MCF 10A (cell line): ENCODE measurements at regions not wholly inside any gene's neighbourhood (a gene's known extent, or its start where the extent isn't known, plus 50 kb on each side); places are given as distances from the start of the nearest gene placed in this dataset.
"Not testable (repeated sequence)": the region's sequence is repeated elsewhere in the genome, so short reads cannot be mapped to it uniquely, and the experiment has no call there.

Experiments used
- BruUV-seq: library from RNA; stranded (reverse); fragments of 400-500 nt; replicated peaks from 2 replicates; lab custom pipeline; 2021; lab: Mats Ljungman, UMichigan
- CTCF ChIA-PET: fragments of 300-600 bp; sonication (Branson Sonifier 250); formaldehyde crosslinking; extraction: SDS; loops from one replicate; lab custom pipeline; 2021; ENCODE audit warnings: antibody characterized with exemption, inconsistent platforms; lab: Yijun Ruan, JAX
- POLR2A ChIA-PET: fragments of 300-600, 350-650 bp; sonication (Branson Sonifier 250); formaldehyde crosslinking; extraction: SDS; loops from one replicate; lab custom pipeline; 2020; ENCODE audit warnings: antibody characterized with exemption, inconsistent platforms; lab: Yijun Ruan, JAX
- DNase-seq: peaks from one replicate; pipeline ENCODE4 v3.0.0-alpha.2; 2018; ENCODE audit not compliant: unreplicated experiment
- H3K27ac Mint-ChIP-seq: one replicate; pipeline ENCODE4 v1.8.0; 2022; ENCODE audit warnings: mild to moderate bottlenecking, low read depth, mixed read lengths; ENCODE audit not compliant: unreplicated experiment
- H3K27me3 Mint-ChIP-seq: one replicate; pipeline ENCODE4 v1.8.0; 2022; ENCODE audit warnings: mixed read lengths; ENCODE audit not compliant: insufficient read depth, unreplicated experiment
- H3K36me3 Mint-ChIP-seq: one replicate; pipeline ENCODE4 v1.8.0; 2022; ENCODE audit warnings: mild to moderate bottlenecking, moderate library complexity, mixed read lengths; ENCODE audit not compliant: insufficient read depth, unreplicated experiment
- H3K4me1 Mint-ChIP-seq: one replicate; pipeline ENCODE4 v1.8.0; 2022; ENCODE audit warnings: mixed read lengths; ENCODE audit not compliant: insufficient read depth, unreplicated experiment
- H3K4me3 Mint-ChIP-seq: one replicate; pipeline ENCODE4 v1.8.0; 2022; ENCODE audit warnings: mild to moderate bottlenecking, moderate library complexity, mixed read lengths; ENCODE audit not compliant: unreplicated experiment
- H3K9me3 Mint-ChIP-seq: one replicate; pipeline ENCODE4 v1.8.0; 2022; ENCODE audit warnings: mixed read lengths; ENCODE audit not compliant: unreplicated experiment
- intact Hi-C: fragments of 100-400 bp; cut with micrococcal nuclease; formaldehyde crosslinking; loops from 2 replicates; pipeline ENCODE4 v1.14.1; 2022

DNA sequence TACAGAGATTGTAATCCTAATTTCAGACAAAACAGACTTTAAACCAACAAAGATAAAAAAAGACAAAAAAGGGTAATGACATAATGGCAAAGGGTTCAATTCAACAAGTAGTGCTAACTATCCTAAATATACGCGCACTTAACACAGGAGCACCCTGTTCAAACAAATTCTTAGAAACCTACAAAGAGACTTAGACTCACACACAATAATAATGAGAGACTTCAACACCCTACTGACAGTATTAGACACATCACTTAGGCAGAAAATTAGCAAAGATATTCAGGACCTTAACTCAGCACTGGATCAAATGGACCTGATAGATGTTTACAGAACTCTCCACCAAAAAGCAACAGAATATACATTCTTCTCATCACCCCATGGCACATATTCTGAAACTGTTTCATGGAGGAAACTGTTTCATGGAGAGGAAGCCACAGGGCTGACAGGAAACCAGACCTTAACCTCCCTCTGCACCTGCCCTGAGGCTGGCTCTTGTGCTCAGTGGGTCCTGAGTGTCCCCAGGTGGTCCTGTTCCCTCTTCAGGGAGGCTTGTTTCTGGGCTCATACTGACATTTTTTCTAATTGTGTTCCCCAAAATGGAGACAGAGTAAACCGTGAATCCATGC is 54.7 kb downstream of the OR4M2 start:
- POLR2A ChIA-PET, H3K36me3 Mint-ChIP-seq, DNase-seq, H3K27me3 Mint-ChIP-seq, H3K4me3 Mint-ChIP-seq, intact Hi-C loops, H3K27ac Mint-ChIP-seq, H3K4me1 Mint-ChIP-seq, BruUV-seq, H3K9me3 Mint-ChIP-seq, CTCF ChIA-PET: not testable (repeated sequence)

DNA sequence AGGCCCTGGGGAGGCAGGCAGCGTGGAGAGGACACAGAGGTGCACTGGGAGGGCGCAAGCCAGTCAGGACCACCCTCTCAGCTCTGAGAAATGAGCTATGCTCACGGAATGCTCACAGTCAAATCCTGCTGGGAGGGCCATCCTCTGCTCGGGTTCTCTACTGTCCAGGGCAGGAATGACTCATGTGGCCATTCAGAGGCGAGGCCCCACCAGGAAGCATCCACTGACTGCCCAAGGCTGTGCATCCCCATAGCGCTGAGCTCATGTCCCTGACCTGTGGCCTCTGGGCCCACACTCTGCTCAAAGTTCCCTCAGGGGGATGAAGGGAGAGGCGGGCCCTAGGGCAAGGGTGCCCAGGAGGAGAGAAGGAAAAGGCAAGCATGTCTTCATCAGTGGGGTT is 57.2 kb downstream of the OR4M2 start:
- H3K4me3 Mint-ChIP-seq, intact Hi-C loops, H3K9me3 Mint-ChIP-seq, H3K27ac Mint-ChIP-seq, H3K27me3 Mint-ChIP-seq, H3K4me1 Mint-ChIP-seq, POLR2A ChIA-PET, CTCF ChIA-PET, DNase-seq, BruUV-seq, H3K36me3 Mint-ChIP-seq: not testable (repeated sequence)

DNA sequence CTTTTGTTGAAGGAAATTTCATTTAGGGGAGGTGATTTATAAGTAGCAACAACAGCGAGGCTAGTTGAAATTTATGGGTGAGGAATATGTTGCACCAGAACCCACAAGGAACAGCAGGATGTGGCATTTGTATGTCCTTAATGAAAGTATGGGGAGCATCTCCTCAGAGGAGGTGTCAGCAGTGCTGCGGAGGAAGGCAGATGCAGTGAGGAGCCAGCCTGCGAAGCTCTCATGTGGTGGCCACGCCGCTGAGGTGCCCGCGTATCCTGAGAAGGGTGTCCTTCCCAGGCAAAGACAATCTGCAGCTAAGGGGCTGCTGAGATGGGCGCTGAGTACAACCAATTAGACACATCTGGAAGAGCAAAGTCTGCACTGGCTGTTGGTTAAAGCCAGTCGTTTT is 60.8 kb downstream of the OR4M2 start:
- DNase-seq, POLR2A ChIA-PET, H3K27me3 Mint-ChIP-seq, H3K27ac Mint-ChIP-seq, H3K4me3 Mint-ChIP-seq, H3K9me3 Mint-ChIP-seq, CTCF ChIA-PET, BruUV-seq, H3K36me3 Mint-ChIP-seq, intact Hi-C loops, H3K4me1 Mint-ChIP-seq: not testable (repeated sequence)

DNA sequence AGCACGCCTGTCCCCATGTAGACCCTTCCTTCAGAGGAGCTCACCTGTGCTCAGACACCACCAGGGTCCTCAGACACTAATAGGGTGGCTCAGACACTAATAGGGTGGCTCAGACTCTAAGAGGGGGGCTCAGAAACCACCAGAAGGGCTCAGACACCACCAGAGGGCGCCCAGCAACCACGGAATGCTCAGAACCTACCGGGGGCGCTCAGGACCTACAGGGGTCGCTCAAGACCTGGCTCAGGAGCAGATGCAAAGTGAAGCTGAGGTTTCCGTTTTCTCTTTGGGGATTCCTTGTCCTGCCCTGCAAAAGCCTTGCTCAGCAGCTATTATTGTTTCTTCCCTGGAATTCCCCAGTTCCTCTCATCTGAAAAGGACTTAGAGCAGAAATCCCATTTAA is 67.8 kb downstream of the OR4M2 start:
- intact Hi-C loops, H3K27ac Mint-ChIP-seq, CTCF ChIA-PET, BruUV-seq, H3K9me3 Mint-ChIP-seq, H3K4me3 Mint-ChIP-seq, H3K4me1 Mint-ChIP-seq, POLR2A ChIA-PET, H3K27me3 Mint-ChIP-seq, H3K36me3 Mint-ChIP-seq, DNase-seq: not testable (repeated sequence)

DNA sequence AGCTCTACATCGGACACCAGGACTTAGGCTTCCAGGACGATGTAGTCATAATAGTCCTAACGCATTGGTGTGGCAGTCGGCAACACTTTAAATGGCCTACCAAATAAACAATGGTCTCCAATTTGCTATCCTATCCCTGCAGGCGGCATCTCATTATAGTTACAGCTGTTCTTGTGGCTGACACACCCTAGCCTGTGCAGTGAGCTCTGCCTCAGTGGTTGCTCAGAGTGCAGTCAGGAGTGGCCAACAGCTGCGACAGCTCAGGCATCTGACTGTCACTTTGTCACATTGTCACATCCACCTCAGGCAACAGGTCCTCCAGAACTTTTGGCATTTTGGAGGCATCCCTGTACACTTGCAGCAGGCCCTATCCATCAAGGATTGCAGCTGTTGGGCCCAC is 77.9 kb downstream of the OR4M2 start:
- POLR2A ChIA-PET, H3K36me3 Mint-ChIP-seq, H3K9me3 Mint-ChIP-seq, H3K27me3 Mint-ChIP-seq, BruUV-seq, H3K4me3 Mint-ChIP-seq, CTCF ChIA-PET, intact Hi-C loops, H3K4me1 Mint-ChIP-seq, H3K27ac Mint-ChIP-seq, DNase-seq: not testable (repeated sequence)

DNA sequence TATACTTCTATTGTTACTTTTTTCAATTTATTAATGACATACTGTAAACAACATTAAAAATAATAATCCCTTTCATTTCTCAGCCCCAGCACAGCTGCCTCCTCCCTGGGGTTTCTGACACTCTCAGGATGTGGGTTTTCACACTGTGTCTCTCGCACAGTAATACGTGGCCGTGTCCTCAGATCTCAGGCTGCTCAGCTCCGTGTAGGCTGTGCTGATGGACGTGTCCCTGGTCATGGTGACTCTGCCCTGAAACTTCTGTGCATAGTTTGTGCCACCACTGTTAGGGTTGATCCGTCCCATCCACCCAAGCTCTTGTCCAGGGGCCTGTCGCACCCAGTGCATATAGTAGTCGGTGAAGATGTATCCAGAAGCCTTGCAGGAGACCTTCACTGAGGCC is 80.0 kb downstream of the OR4M2 start:
- intact Hi-C loops, BruUV-seq, H3K9me3 Mint-ChIP-seq, POLR2A ChIA-PET, H3K4me3 Mint-ChIP-seq, H3K36me3 Mint-ChIP-seq, H3K27me3 Mint-ChIP-seq, H3K4me1 Mint-ChIP-seq, H3K27ac Mint-ChIP-seq, DNase-seq, CTCF ChIA-PET: not testable (repeated sequence)

DNA sequence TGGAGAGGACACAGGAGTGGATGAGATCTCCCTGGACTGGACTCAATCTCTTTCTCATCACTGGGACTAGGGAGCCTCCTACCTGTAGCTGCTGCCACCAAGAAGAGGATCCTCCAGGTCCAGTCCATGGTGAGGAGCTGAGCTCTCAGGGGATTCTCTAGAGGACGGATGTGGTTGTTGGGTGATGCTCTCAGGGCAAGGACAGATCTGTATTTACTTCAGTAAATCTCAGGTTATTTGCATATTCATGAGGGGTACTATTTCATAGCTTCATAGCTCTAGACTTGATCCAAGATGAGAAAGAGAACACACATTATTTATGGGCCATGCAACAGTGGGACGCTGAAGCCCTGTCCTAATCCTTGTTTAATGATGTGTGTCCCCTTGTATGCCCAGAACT is 80.4 kb downstream of the OR4M2 start:
- POLR2A ChIA-PET, H3K4me3 Mint-ChIP-seq, H3K4me1 Mint-ChIP-seq, H3K27me3 Mint-ChIP-seq, BruUV-seq, DNase-seq, intact Hi-C loops, CTCF ChIA-PET, H3K36me3 Mint-ChIP-seq, H3K9me3 Mint-ChIP-seq, H3K27ac Mint-ChIP-seq: not testable (repeated sequence)

DNA sequence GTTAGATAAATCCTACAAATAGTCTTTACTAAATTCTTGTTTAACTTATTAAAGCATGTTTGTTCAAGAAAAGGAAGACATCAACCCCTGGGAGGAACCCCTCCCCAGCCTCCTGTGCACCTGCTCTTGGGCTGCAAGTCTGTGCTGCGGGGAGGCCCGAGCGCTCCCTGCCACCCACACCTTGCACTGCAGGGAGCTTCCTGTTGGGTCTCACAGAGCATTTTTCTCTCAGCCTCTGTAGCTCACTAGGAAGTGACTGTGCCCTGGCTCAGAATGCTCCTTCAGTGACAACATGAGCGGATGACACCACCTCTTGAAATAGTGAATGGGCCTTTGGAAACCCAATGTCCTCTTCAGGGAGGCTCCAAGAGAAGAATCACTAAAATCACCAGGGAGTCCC is 81.1 kb downstream of the OR4M2 start:
- H3K27me3 Mint-ChIP-seq, H3K36me3 Mint-ChIP-seq, BruUV-seq, CTCF ChIA-PET, DNase-seq, H3K9me3 Mint-ChIP-seq, H3K4me3 Mint-ChIP-seq, H3K27ac Mint-ChIP-seq, H3K4me1 Mint-ChIP-seq, intact Hi-C loops, POLR2A ChIA-PET: not testable (repeated sequence)

DNA sequence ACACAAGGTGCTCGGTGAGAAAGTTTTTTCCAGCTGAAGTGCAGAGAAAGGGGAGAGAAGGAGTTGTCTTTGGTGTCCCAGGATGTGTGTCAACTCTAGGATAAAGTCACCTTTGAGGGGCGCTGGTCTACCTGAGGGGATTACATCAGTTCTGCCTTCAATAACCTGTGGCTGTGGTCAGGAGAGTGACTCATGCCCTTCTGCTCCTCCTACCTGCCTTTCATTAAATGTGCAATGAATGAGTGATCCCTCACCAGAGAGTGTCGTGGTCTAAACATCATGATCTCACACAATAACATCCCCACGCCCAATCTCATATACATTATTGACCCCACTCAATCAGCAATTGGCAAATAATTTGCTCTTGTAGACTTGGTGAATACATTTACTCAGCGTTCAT is 83.4 kb downstream of the OR4M2 start:
- H3K36me3 Mint-ChIP-seq, CTCF ChIA-PET, intact Hi-C loops, BruUV-seq, H3K4me3 Mint-ChIP-seq, POLR2A ChIA-PET, DNase-seq, H3K27me3 Mint-ChIP-seq, H3K4me1 Mint-ChIP-seq, H3K9me3 Mint-ChIP-seq, H3K27ac Mint-ChIP-seq: not testable (repeated sequence)

DNA sequence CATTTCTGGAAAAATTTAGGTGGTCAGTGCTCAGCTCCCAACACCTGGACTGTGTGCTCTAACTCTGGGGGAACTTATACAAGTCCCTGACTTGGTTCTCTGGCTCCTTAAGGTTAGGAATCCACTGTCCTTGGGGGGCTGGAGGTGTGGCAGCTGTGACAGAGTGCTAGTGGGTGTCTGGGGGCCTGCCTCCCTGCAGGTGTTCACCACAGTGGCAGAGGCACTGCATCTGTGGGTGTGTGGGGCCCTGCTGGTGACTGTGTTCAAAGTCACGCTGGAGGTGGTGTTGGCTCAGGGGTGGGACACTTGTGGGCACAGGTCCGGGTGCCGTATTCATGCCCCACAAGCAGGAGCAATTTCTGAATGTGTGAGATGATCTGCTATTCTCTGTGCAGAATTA is 87.2 kb downstream of the OR4M2 start:
- H3K4me3 Mint-ChIP-seq, H3K27me3 Mint-ChIP-seq, H3K9me3 Mint-ChIP-seq, CTCF ChIA-PET, intact Hi-C loops, BruUV-seq, DNase-seq, H3K36me3 Mint-ChIP-seq, H3K27ac Mint-ChIP-seq, POLR2A ChIA-PET, H3K4me1 Mint-ChIP-seq: not testable (repeated sequence)
